Activated T-helper 1 cell treated with anti-CD3 and anti-CD28 coated beads, Interleukin-2, amount 50 U/mL, for 16 hours (primary cell): ENCODE measurements at regions not wholly inside any gene's neighbourhood (a gene's known extent, or its start where the extent isn't known, plus 50 kb on each side); places are given as distances from the start of the nearest gene placed in this dataset.
A peak's percentile ranks its signal among the peaks of the same experiment; 100 is the strongest.

Experiments used
- DNase-seq, 2 donors: peaks; one replicate each; pipeline ENCODE4 v3.0.0-alpha.2; 2020; ENCODE audit warnings: low read depth in 1 of 2, low spot score in 1 of 2

DNA sequence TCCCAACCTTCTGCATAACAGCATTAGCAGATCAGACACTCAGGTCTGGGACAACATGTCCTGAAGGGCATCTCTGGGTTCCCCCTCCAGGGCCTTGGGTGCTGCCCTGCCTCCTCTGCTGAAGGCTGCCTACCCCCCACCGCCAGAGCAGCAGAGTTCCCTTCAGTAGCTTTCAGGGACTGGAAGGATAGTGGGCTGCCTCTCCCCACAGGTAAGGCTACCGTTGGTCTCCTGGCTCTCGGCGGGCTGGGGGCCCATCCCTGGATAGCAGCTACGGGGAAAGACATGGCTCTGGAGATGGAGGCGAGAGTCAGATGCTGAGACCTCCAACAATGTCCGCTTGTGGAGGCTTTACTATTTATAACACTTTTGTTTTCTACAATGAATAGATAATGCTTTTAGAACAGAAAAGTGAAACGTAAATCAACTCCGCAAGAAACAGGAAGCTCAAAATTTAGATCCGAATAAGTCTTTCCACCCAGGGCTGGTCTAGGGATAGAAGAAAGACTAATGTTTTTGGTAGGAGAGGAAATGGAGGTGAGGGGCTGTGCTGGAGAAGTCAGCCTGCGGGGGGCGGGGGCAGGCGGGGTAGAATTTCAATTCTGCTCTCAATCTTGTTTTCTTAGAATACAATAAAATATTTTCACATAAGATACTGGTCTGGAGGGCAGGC is 58.4 kb downstream of the ARL4C start:
- no peak for DNase-seq

DNA sequence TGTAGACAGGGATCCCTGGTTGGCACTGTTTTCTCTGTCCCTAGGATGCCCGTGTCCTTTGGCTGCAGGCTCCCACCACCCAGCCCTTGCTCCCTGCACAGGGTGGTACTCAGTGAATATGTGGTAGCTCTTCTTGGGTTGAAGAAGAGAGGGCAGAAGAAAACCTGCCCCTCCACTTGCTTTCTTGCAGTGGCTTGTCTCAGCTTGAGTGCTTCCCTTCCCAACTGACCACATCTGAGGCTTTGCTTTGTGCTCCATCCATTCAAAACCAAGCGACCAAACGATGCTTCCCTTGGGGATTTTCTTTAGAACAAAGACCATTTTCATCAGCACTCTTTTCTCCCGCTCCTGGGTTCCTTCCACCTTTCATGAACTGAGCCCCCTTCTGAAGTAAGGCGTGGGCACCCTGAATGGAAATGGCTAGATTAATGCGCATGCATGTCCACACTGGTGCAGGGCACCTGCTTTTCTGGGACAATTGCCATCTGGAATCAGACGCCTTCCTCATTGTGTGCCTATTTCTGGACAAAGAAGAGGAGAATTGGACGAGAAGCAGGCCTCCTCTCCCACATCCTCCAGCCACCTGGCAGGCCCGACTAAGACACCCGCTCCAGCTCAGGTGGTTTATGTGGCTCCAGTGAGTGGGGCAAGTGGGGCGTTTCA is 59.1 kb downstream of the ARL4C start:
- no peak for DNase-seq

- no peak for DNase-seq
Measured at GRCh38 chr2:234436482-234436837, 60.4 kb downstream of the ARL4C start.

GRCh38 chr2:234435836-234436481 is 60.9 kb downstream of the ARL4C start:
- DNase-seq = no peak

- DNase-seq = no peak
Measured at GRCh38 chr2:234433201-234433600, 63.7 kb downstream of the ARL4C start.

- DNase-seq = no peak
Measured at GRCh38 chr2:234430871-234431270, 66.0 kb downstream of the ARL4C start.

GRCh38 chr2:234429265-234429664 is 67.6 kb downstream of the ARL4C start:
- DNase-seq = no peak

- no peak for DNase-seq
Measured at GRCh38 chr2:234427081-234428061, 69.5 kb downstream of the ARL4C start.

DNA sequence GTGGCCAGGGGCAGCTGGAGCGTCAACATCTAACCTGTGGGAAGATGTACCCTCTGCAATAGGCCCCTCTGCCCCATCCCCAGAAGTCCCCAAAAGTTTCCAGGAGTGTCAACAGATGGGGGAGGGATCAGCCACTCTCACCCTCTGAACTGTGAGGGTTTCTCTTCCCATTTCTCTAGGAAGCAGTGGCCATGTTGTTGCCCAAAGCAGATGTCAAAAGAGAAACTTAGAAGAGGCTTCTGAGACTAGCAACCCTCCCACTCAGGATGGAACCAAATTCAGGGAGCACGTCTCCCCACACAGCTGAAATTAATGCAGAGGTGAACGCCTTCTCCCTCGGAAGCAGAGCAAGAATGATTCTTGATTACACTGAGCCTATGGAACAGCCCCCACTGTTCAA is 70.3 kb downstream of the ARL4C start:
- no peak for DNase-seq

- peak; percentile 48 to 62 for DNase-seq
Measured at GRCh38 chr2:234425639-234426603, 71.0 kb downstream of the ARL4C start.

DNA sequence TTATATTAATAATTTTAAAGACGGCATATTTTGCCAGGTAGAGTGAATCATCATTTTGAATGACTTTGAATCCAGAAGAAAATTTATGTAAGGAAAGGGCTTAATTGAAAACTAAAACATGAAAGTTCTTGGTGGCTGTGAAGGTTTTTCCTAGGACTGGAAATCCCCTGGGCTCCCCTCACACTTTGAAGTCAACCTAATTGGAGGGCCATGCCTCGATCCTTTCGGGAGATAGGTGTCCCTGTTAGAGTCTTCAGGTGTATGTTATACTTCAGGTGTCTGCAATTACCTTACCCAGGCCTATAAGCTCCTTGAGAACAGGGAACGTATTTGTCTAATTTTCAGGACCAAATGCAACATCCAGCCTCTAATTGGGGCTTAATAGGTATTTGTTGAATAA is 73.0 kb downstream of the ARL4C start:
- DNase-seq = no peak

DNA sequence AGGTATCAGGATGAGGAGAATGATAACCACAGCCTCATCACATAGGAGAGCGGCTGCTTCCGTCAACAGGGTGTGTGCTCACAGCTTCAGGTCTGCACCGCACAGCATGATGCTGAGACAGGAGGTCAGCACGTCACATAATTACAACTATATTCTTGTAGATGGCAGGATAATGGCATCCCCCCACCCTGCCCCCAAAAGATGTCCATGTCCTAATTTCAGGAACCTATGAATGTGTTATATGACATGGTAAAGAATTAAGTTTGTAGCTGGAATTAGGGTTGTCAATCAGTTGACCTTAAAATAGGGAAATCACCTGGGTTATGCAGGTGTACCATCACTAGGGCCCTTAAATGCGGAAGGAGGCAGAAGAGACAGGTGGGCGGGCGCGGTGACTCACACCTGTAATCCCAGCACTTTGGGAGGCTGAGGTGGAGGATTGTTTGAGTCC is 73.9 kb downstream of the ARL4C start:
- DNase-seq = peak in 1 of 2 donors; percentile 29

DNA sequence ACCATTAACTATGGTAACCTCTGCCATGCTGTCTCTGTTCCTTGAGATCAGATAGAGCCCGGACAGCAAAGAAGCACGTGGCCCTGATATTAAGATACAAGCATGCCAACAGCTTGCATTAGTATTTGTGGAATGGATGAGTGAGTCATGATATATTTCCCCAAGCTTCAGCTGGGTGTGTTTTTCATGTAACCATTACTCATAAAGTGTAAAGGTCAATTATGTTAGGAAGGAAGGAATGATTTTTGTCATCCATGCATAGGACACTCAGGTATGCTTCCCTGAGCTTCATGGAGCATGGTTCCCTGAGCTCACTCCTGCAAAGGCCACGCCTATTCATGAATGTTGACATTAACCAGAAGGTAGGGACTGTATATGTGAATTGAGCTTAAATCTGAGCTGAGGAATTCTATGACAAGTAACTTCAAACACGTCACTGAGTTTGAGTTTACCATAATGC is 74.6 kb downstream of the ARL4C start:
- DNase-seq = no peak

GRCh38 chr2:234420408-234420807 is 76.5 kb downstream of the ARL4C start:
- no peak for DNase-seq

- DNase-seq = no peak
Measured at GRCh38 chr2:234419726-234420125, 77.2 kb downstream of the ARL4C start.

- no peak for DNase-seq
Measured at GRCh38 chr2:234415706-234416105, 81.2 kb downstream of the ARL4C start.

DNA sequence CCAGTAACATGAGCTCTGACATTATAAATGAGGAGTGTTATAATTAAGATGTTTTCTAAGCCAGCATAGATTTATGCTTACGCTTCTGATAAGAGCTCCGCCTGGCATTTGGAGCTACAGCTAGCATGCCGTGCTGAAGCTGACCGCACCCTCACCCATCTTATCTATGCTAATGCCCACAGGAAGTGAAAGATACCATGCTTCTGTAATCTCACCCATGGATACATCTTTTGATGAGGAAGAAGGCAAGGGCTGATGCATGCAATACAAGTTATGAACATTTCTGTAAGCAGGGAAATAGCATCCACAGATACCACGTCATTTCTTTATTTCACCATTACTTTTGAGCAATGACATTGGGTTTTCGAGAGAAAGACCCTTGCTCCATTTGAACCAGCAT is 82.3 kb downstream of the ARL4C start:
- DNase-seq = no peak

GRCh38 chr2:234412726-234413125 is 84.2 kb downstream of the ARL4C start:
- no peak for DNase-seq

- DNase-seq = no peak
Measured at GRCh38 chr2:234411793-234412192, 85.1 kb downstream of the ARL4C start.

GRCh38 chr2:234410526-234410925 is 86.4 kb downstream of the ARL4C start:
- no peak for DNase-seq
